ENCODE measurements at regions not wholly inside any gene's neighbourhood (a gene's known extent, or its start where the extent isn't known, plus 50 kb on each side); places are given as distances from the start of the nearest gene placed in this dataset.

GRCh38 chr5:166436872-166437271 is 1854.6 kb upstream of the WWC1 start:
- TF ChIP-seq ZFX (IDR thresholded peaks at IDR 0.05; ENCODE audit: borderline replicate concordance), result no peak
- TF ChIP-seq CTCF (IDR thresholded peaks at IDR 0.05), result no peak
- no peak overlapping the region for H3K27ac ChIP-seq

DNA sequence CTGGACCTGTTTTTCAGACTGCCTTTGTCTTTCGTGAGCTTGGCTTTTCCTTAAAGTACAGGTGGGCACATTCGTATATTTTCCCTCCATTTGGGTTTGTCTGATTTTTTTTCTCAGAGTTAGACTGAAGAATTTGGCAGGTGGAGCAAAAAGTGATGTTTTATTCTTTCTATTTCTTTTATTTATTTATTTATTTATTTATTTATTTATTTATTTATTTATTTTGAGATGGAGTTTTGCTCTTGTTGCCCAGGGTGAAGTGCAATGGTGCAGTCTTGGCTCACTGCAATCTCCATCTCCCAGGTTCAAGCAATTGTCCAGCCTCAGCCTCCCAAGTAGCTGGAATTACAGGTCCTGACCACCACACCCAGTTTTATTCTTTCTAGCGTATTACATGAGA is 1805.1 kb upstream of the WWC1 start:
- no peak for TF ChIP-seq CTCF (IDR thresholded peaks at IDR 0.05)
- TF ChIP-seq ZFX (IDR thresholded peaks at IDR 0.05; ENCODE audit: borderline replicate concordance), result no peak
- H3K27ac ChIP-seq, result no peak overlapping the region

DNA sequence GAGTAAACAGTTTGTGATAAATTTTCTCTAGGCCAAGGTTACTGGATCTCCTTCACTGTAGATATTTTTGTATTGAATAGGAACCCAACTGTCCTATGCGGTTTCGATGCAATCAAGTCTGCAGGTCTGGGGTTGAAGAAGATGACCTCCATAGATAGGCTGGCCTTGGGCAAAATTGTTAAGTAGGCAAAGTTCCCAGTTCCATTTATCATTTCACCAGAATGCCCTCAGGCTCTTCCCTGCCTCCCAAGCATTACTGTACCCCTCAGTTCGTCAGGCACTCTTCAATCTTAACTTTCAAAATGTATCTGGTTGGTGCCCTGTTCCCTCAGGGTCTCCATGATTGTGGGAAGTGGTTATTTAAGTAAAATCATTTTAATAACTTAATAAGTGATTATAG is 1802.9 kb upstream of the WWC1 start:
- H3K27ac ChIP-seq, result no peak overlapping the region
- no peak for TF ChIP-seq ZFX (IDR thresholded peaks at IDR 0.05; ENCODE audit: borderline replicate concordance)
- no peak for TF ChIP-seq CTCF (IDR thresholded peaks at IDR 0.05)

- TF ChIP-seq ZFX (IDR thresholded peaks at IDR 0.05; ENCODE audit: borderline replicate concordance) (no peak), CTCF (IDR thresholded peaks at IDR 0.05) (no peak)
- no peak overlapping the region for H3K27ac ChIP-seq
Observed at GRCh38 chr5:166493040-166493439, 1798.4 kb upstream of the WWC1 start.

- TF ChIP-seq CTCF (IDR thresholded peaks at IDR 0.05) (no peak), ZFX (IDR thresholded peaks at IDR 0.05; ENCODE audit: borderline replicate concordance) (no peak)
- H3K27ac ChIP-seq, result no peak overlapping the region
Observed at GRCh38 chr5:166493612-166494011, 1797.8 kb upstream of the WWC1 start.

DNA sequence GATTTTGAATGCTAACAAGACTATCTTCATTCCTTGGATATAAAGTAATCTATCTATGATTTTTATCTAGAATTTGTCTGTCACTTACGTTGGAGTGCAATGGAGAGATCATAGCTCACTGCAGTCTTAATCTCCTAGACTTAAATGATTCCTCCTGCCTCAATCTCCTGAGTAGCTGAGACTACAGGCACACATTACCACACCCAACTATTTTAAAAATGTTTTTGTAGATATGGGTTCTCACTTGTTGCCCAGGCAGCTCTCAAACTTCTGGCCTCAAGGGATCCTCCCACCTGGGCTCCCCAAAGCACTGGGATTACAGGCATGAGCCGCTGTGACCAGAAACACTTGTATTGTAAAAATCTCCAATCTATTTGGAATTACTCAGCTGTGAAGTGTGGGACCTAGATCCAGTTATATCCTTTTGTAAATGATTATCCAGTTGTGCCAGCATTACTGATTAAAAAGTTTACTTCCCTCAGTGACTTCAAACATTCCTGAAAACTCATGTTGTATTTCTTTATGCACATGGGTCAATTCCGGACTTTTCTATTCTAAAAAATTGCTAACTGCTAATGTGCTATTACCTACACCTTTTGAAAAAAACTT is 1793.8 kb upstream of the WWC1 start:
- no peak overlapping the region for H3K27ac ChIP-seq
- TF ChIP-seq ZFX (IDR thresholded peaks at IDR 0.05; ENCODE audit: borderline replicate concordance) (no peak), CTCF (IDR thresholded peaks at IDR 0.05) (no peak)

DNA sequence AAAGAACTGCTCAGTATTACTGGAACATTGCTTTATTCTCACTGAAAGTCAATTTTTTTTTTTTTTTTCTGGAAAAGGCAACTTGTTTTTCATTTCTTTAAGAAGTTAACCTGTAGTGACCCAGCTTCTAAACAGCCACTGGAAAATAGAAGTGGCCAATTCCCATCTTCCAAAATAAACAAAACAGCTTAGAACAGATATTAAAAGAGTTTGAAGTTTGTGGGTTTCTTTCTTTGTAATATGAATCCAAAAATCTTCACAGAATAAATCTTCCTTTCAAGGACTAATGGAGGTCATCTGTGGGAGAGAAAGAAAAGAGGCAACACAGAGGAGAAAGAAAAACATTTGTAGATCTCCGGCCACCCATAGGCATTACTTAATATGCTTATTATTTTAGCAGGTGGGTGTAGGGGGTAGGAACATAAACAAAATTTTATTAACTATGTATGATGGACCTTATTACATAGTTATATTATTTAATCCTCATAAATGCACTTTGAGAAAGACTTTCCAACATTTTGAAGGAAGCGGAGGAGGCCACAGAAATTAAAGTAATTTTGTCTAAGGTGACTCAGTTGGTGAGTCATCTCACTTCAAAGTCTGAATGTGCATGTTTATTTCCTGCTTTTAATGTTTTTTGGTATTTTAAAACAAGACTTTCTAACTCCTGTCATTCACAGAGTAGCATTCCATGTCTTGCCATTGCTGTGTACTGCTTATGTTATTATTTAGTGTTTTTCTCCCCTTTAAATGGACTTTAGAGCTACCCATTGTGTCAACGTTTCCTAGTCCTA is 1791.8 kb upstream of the WWC1 start:
- TF ChIP-seq CTCF (IDR thresholded peaks at IDR 0.05) (no peak), ZFX (IDR thresholded peaks at IDR 0.05; ENCODE audit: borderline replicate concordance) (no peak)
- H3K27ac ChIP-seq, result no peak overlapping the region
